PC-9 (cell line): ENCODE measurements at regions not wholly inside any gene's neighbourhood (a gene's known extent, or its start where the extent isn't known, plus 50 kb on each side); places are given as distances from the start of the nearest gene placed in this dataset.

Experiments used
- BruUV-seq: library from RNA; stranded (reverse); fragments of 400-500 nt; replicated peaks from 2 replicates; lab custom pipeline; 2021; lab: Mats Ljungman, UMichigan
- CTCF ChIA-PET: fragments of 300-600 bp; sonication (Branson Sonifier 250); formaldehyde crosslinking; loops from one replicate; lab custom pipeline; 2022; ENCODE audit warnings: antibody characterized with exemption; lab: Charles Lee
- POLR2A ChIA-PET: fragments of 300-600 bp; sonication (Branson Sonifier 250); formaldehyde crosslinking; loops from one replicate; lab custom pipeline; 2022; ENCODE audit warnings: antibody characterized with exemption; ENCODE audit not compliant: unreplicated experiment; lab: Charles Lee
- DNase-seq, 2 experiments: peaks; one replicate each; pipeline versions ENCODE4 v3.0.0 to v3.0.0-alpha.2; 2015 to 2022; ENCODE audit warnings: mixed read lengths in 1 of 2
- H2AFZ ChIP-seq: fragments of 200-600 bp; sonication (generic); 2 replicates; pipeline ENCODE4 v1.8.1; 2017; ENCODE audit warnings: antibody characterized with exemption
- H3F3A ChIP-seq: fragments of 200-600 bp; sonication (generic); 2 replicates; pipeline ENCODE4 v1.8.1; 2017; ENCODE audit warnings: antibody characterized with exemption, mild to moderate bottlenecking, low read depth; ENCODE audit not compliant: insufficient read depth
- H3K27ac ChIP-seq: fragments of 200-600 bp; sonication (generic); 2 replicates; pipeline ENCODE4 v1.6.1; 2016; ENCODE audit warnings: mixed run types
- H3K27me3 ChIP-seq: fragments of 200-600 bp; sonication (generic); 2 replicates; pipeline ENCODE4 v1.6.1; 2016; ENCODE audit warnings: low read depth, mixed run types; ENCODE audit not compliant: insufficient read depth
- H3K36me3 ChIP-seq: fragments of 200-600 bp; sonication (generic); 2 replicates; pipeline ENCODE4 v1.6.1; 2016; ENCODE audit warnings: low read depth, mixed run types
- H3K4me1 ChIP-seq: fragments of 200-600 bp; sonication (generic); replicated peaks from 2 replicates; pipeline ENCODE4 v1.6.1; 2016; ENCODE audit warnings: mixed run types; ENCODE audit not compliant: insufficient read depth
- H3K4me2 ChIP-seq: fragments of 200-600 bp; sonication (generic); 2 replicates; pipeline ENCODE4 v1.6.1; 2017; ENCODE audit warnings: mixed run types
- H3K4me3 ChIP-seq: fragments of 200-600 bp; sonication (generic); 2 replicates; pipeline ENCODE4 v1.6.1; 2016; ENCODE audit warnings: mixed run types
- H3K79me2 ChIP-seq: fragments of 200-600 bp; sonication (generic); 2 replicates; pipeline ENCODE4 v1.6.1; 2017; ENCODE audit warnings: low read depth, mixed run types
- H3K9me2 ChIP-seq: fragments of 200-600 bp; sonication (generic); 2 replicates; pipeline ENCODE4 v1.8.1; 2017; ENCODE audit warnings: mild to moderate bottlenecking; ENCODE audit not compliant: insufficient read depth
- H3K9me3 ChIP-seq: fragments of 200-600 bp; sonication (generic); 2 replicates; pipeline ENCODE4 v1.8.1; 2016; ENCODE audit warnings: low read depth; ENCODE audit not compliant: insufficient read depth
- H4K20me1 ChIP-seq: fragments of 200-600 bp; sonication (generic); 2 replicates; pipeline ENCODE4 v1.8.1; 2017; ENCODE audit not compliant: insufficient read depth
- EZH2 ChIP-seq: fragments of 200-600 bp; sonication (generic); IDR thresholded peaks from 2 replicates; pipeline ENCODE4 v1.8.0; 2017; ENCODE audit warnings: antibody characterized with exemption, low read depth
- intact Hi-C: fragments of 100-400 bp; cut with micrococcal nuclease; formaldehyde crosslinking; loops from one replicate; pipeline ENCODE4 v1.10.0; 2022; ENCODE audit not compliant: unreplicated experiment
- TF ChIP-seq, protein P1 (sequence below): fragments of 200-600 bp; sonication (generic); conservative IDR thresholded peaks from 2 replicates; pipeline ENCODE4 v1.6.1; 2017; ENCODE audit warnings: mixed run types, antibody characterized with exemption, mild to moderate bottlenecking, moderate library complexity

GRCh38 chr2:7140306-7140705 lies 223.1 kb downstream of the RNF144A start:
- Histone ChIP-seq H3F3A (no peaks in the 10 kb centered on the region), H2AFZ (no peak overlapping the region), H3K4me2 (no peak overlapping the region), H3K27ac (no peak overlapping the region), H3K36me3 (no peaks in the 10 kb centered on the region), H3K9me2 (no peaks in the 10 kb centered on the region), H3K27me3 (peaks cover 14% of the 10 kb centered on the region; the same call in 1 of the 2 replicates), H3K4me3 (no peak overlapping the region), H3K9me3 (no peaks in the 10 kb centered on the region), H3K4me1 (no peaks in the 10 kb centered on the region), H3K79me2 (no peaks in the 10 kb centered on the region), H4K20me1 (no peaks in the 10 kb centered on the region)
- ChIA-PET CTCF (no interaction called here), POLR2A (no interaction called here)
- peak in 1 of 2 experiments; percentile 19 for DNase-seq
- intact Hi-C loops, result no loop called here
- TF ChIP-seq, protein P1, sequence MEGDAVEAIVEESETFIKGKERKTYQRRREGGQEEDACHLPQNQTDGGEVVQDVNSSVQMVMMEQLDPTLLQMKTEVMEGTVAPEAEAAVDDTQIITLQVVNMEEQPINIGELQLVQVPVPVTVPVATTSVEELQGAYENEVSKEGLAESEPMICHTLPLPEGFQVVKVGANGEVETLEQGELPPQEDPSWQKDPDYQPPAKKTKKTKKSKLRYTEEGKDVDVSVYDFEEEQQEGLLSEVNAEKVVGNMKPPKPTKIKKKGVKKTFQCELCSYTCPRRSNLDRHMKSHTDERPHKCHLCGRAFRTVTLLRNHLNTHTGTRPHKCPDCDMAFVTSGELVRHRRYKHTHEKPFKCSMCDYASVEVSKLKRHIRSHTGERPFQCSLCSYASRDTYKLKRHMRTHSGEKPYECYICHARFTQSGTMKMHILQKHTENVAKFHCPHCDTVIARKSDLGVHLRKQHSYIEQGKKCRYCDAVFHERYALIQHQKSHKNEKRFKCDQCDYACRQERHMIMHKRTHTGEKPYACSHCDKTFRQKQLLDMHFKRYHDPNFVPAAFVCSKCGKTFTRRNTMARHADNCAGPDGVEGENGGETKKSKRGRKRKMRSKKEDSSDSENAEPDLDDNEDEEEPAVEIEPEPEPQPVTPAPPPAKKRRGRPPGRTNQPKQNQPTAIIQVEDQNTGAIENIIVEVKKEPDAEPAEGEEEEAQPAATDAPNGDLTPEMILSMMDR, result no peak
- no TSS peak for BruUV-seq

DNA sequence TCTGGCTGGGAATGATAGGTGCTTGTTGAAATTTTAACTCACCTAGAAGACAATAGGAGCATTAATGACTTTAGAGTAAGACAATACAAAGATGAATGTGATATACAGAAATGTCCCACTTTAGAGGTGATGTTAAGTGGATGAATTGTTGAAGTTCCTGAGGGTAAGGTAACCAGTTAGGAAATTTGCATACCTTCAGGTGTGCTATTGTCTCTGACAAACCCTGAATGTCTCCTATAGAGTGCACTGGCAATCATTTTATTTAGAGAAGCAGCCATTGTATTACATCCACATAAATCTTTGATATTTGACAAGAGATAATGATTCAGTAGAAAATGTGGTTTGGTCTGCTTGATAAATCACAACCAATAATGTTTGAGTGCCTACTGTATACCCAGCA lies 228.5 kb downstream of the RNF144A start:
- BruUV-seq, result no TSS peak
- no peaks in the 10 kb centered on the region for H3K9me3 ChIP-seq
- TF ChIP-seq EZH2, result no peak
- TF ChIP-seq, protein P1, result no peak
- H4K20me1 ChIP-seq, result no peaks in the 10 kb centered on the region
- ChIA-PET CTCF (no interaction called here), POLR2A (no interaction called here)
- H3K27ac ChIP-seq, result no peak overlapping the region
- H3K4me1 ChIP-seq, result no peaks in the 10 kb centered on the region
- no peak for DNase-seq
- H3K4me3 ChIP-seq, result no peak overlapping the region
- no peaks in the 10 kb centered on the region for H3K36me3 ChIP-seq
- no peak overlapping the region for H3K4me2 ChIP-seq
- H3K27me3 ChIP-seq, result no peaks in the 10 kb centered on the region
- intact Hi-C loops, result no loop called here
- no peaks in the 10 kb centered on the region for H3F3A ChIP-seq
- H3K79me2 ChIP-seq, result no peaks in the 10 kb centered on the region
- no peaks in the 10 kb centered on the region for H3K9me2 ChIP-seq
- no peak overlapping the region for H2AFZ ChIP-seq

GRCh38 chr2:7146151-7146550 lies 228.9 kb downstream of the RNF144A start:
- no peak overlapping the region for H2AFZ ChIP-seq
- H3K9me3 ChIP-seq, result no peaks in the 10 kb centered on the region
- intact Hi-C loops, result no loop called here
- no peak overlapping the region for H3K27ac ChIP-seq
- DNase-seq, result no peak
- no peaks in the 10 kb centered on the region for H3K27me3 ChIP-seq
- TF ChIP-seq, protein P1, result no peak
- no peak for TF ChIP-seq EZH2
- no peaks in the 10 kb centered on the region for H3K9me2 ChIP-seq
- POLR2A ChIA-PET, result no interaction called here
- no peaks in the 10 kb centered on the region for H3F3A ChIP-seq
- H4K20me1 ChIP-seq, result no peaks in the 10 kb centered on the region
- no TSS peak for BruUV-seq
- H3K79me2 ChIP-seq, result no peaks in the 10 kb centered on the region
- H3K4me1 ChIP-seq, result no peaks in the 10 kb centered on the region
- H3K4me2 ChIP-seq, result no peak overlapping the region
- CTCF ChIA-PET, result no interaction called here
- no peaks in the 10 kb centered on the region for H3K36me3 ChIP-seq
- no peak overlapping the region for H3K4me3 ChIP-seq
